ENCODE measurements at regions not wholly inside any gene's neighbourhood (a gene's known extent, or its start where the extent isn't known, plus 50 kb on each side); places are given as distances from the start of the nearest gene placed in this dataset.

DNA sequence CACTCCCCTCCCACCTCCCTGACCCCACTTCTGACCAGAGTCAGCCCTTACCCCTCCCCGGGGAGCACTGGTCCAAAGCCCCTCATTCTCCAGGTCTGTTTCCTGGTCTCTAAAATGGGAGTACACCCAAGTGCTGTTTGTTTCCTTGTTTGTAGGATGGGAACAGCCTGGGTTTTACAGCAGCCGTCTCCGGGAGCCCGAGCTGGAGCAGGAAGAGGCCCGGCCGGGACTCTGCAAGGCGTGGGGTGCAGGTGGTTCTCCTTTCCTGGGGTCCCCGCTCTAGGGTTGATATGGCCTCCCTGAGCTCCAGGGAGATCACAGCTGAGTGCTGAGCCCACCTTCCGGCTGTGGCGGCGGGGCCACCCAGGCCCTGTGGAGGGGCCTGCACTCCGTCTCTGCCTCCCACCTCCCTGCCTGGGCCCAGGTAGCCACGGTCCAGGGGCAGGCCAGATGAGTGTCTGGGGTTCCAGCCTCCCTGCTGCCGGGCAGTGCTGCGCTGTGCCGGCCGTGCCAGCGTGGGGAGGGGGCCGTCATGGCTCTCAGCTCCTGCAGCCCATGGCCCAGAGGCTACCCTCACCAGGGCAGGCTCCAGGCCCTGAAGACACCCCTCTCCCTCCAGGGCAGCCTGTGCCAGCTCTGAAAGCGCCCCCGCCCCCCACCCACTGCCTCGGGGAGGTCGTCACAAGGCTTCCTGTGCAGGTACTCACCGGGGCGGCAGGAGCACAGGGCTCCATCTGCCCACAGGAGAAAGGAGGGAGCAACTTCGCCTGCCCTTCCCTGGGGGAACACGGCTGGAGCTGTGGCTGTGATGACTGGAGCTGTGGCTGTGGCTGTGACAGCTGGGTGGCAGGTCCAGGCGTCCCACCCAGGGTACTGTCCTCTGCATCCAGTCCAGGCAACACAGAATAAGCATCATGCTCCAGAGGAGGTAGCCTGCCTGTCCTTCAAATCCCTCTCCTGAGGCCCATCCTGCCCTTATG, 98.8 kb downstream of the ADRA2C start:
- H3K27ac Mint-ChIP-seq = no peak overlapping the region
- H3K4me3 Mint-ChIP-seq = no peak overlapping the region
- H3K36me3 Mint-ChIP-seq = no peaks in the 10 kb centered on the region
- TF ChIP-seq, protein P1, sequence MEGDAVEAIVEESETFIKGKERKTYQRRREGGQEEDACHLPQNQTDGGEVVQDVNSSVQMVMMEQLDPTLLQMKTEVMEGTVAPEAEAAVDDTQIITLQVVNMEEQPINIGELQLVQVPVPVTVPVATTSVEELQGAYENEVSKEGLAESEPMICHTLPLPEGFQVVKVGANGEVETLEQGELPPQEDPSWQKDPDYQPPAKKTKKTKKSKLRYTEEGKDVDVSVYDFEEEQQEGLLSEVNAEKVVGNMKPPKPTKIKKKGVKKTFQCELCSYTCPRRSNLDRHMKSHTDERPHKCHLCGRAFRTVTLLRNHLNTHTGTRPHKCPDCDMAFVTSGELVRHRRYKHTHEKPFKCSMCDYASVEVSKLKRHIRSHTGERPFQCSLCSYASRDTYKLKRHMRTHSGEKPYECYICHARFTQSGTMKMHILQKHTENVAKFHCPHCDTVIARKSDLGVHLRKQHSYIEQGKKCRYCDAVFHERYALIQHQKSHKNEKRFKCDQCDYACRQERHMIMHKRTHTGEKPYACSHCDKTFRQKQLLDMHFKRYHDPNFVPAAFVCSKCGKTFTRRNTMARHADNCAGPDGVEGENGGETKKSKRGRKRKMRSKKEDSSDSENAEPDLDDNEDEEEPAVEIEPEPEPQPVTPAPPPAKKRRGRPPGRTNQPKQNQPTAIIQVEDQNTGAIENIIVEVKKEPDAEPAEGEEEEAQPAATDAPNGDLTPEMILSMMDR (IDR thresholded peaks at IDR 0.05; ENCODE audit: unreplicated experiment) = no peak
- H3K4me1 Mint-ChIP-seq = no peaks in the 10 kb centered on the region
- DNase-seq (ENCODE audit: low spot score in 2 of 2, unreplicated experiment in 2 of 2) = peak in 1 of 2 experiments; percentile 14
- no peaks in the 10 kb centered on the region for H3K9me3 Mint-ChIP-seq
- peaks cover 46% of the 10 kb centered on the region for H3K27me3 Mint-ChIP-seq (ENCODE audit: low read depth)

DNA sequence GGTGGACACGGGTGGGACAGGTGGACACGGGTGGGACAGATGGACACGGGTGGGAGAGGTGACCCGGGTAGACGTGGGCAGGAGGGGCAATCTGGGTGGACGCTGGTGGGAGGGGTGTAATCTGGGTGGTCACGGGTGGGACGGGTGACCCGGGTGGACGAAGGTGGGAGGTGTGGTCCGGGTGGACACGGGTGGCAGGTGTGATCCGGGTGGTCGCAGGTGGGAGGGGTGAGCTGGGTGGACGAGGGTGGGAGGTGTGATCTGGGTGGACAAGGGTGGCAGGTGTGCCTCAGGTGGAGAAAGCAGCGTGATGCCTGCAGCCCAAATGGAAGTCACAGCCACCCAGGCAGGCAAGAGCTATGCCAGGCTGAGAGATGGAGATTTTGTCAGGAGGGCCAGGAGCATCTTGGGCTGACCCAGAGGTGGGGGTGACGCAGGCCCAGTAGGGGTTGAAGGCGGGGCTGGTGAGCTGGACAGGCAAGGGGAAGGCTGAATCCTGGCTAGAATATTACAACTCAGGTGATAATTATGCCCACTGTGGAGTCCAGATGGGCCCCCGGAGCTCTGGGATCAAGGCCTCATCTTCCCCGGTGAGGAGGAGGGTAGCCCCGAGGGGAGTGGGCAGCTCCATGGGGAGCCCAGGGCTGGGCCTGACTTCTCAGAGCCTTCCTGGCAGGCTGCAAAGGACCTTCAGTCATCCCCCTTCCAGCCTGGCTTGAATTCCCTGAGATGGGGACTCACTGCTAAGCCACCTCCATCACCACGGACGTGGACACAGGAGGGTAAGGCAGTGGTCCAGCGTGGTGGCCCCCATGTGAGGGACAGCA, 100.0 kb downstream of the ADRA2C start:
- peak in 1 of 2 experiments; percentile 18 for DNase-seq (ENCODE audit: low spot score in 2 of 2, unreplicated experiment in 2 of 2)
- H3K27me3 Mint-ChIP-seq (ENCODE audit: low read depth) = peaks cover 52% of the 10 kb centered on the region
- no peak overlapping the region for H3K4me3 Mint-ChIP-seq
- H3K27ac Mint-ChIP-seq = no peak overlapping the region
- H3K9me3 Mint-ChIP-seq = no peaks in the 10 kb centered on the region
- H3K4me1 Mint-ChIP-seq = peaks cover 4% of the 10 kb centered on the region
- H3K36me3 Mint-ChIP-seq = no peaks in the 10 kb centered on the region
- TF ChIP-seq, protein P1 (IDR thresholded peaks at IDR 0.05; ENCODE audit: unreplicated experiment) = no peak

DNA sequence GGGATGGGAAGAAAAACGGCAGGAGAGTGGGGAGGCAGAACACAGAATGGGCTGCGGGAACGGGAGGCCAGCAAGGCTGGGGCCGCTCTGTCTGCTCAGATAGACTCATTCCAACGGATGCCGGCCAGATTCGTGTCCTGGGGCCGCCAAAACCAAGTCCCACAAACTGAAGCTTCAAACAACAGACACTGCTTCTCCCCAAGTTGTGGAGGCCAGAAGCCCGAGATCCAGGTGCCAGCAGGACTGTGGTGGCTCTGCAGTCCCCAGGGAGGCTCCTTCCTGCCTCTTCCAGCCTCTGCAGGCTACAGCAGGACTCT, 100.6 kb downstream of the ADRA2C start:
- no peak for DNase-seq (ENCODE audit: low spot score in 2 of 2, unreplicated experiment in 2 of 2)
- TF ChIP-seq, protein P1 (IDR thresholded peaks at IDR 0.05; ENCODE audit: unreplicated experiment) = no peak
- H3K4me3 Mint-ChIP-seq = no peak overlapping the region

DNA sequence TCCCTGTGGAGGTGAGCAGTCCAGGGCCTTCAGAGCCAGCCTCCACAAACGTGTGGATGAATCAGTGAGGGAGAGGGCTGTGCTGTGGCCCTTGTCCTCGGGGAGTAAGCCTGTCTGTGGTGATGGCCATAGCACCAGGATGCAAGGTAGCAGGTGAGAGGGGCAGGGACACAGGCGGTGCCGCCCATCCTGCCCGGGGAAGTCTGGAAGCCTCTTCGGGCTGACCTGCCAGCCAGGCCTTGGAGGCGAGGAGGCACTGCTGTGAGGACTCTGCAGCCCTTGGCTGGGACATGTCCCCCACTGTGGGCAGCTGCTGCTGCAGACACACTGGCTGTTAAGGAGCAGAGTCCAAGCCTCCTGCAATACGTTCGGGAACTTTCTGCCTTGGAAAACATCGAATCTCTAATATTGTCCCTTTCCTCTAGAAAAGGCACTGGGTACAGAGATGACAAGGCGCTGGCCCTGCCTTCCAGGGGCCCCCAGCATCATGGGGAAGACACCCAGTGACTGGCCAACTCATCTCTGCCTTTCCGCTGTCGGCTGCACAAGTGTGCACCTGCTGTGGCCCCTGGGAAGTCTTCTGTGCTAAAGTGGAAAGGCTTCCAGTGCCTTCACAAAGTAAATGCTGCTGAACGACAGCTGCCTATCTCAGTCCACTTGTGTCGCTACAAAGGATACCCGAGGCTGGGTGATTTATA, 101.4 kb downstream of the ADRA2C start:
- DNase-seq (ENCODE audit: low spot score in 2 of 2, unreplicated experiment in 2 of 2) = no peak
- Mint-ChIP-seq H3K27me3 (ENCODE audit: low read depth) (peaks cover 64% of the 10 kb centered on the region), H3K27ac (no peak overlapping the region), H3K36me3 (no peaks in the 10 kb centered on the region), H3K4me3 (no peak overlapping the region), H3K9me3 (no peaks in the 10 kb centered on the region), H3K4me1 (peaks cover 5% of the 10 kb centered on the region)
- TF ChIP-seq, protein P1 (IDR thresholded peaks at IDR 0.05; ENCODE audit: unreplicated experiment) = no peak

More for the DNA sequence above, 100.6 kb downstream of the ADRA2C start:
- H3K4me1 Mint-ChIP-seq = peaks cover 5% of the 10 kb centered on the region
- no peaks in the 10 kb centered on the region for H3K36me3 Mint-ChIP-seq
- H3K27ac Mint-ChIP-seq = no peak overlapping the region
- H3K27me3 Mint-ChIP-seq (ENCODE audit: low read depth) = peaks cover 56% of the 10 kb centered on the region
- H3K9me3 Mint-ChIP-seq = no peaks in the 10 kb centered on the region

Data from mesothelial cell of epicardium (in vitro differentiated cells).